ENCODE measurements at regions not wholly inside any gene's neighbourhood (a gene's known extent, or its start where the extent isn't known, plus 50 kb on each side); places are given as distances from the start of the nearest gene placed in this dataset.
"Not testable (repeated sequence)": the region's sequence is repeated elsewhere in the genome, so short reads cannot be mapped to it uniquely, and the experiment has no call there.

DNA sequence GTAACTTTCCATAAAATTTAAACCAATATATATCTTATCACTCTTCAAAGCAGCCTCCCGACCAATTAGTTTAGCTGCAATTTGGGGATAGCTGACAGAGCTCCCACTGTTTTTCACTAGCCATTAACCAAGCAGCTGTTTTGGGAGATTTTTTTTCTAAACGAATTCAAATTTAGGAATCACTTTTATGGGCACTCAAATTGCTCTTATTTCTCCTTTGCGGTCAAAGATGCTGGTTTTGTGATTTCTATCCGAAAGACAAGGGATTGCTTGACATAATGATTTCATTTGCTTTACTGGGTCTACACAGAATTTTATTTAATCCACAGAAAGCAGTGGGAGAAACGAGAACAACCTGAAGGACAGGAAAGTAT lies 505.7 kb upstream of the IL12A start:
- DNase-seq (ENCODE audit: extremely low spot score, insufficient read length, low read depth) (no peak), FAIRE-seq (no peak)

DNA sequence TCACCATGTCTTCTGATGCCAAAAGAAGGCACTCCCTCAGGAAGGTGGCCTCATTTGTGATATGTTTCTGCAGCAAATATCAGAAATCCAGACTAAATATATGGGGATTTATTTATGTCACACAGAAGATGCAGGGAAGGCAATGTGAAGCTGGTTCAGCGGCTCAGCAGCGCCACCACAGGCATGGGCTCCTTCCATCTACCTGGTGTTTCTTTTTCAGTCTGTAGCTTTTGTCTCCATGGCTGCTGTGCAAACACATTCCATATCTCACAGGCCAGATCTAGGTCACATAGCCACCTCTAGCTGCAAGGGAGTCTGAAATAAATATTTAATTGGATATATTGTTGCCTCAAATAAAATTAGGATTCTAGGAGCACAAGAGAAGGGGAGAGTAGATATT lies 502.1 kb upstream of the IL12A start:
- DNase-seq (ENCODE audit: extremely low spot score, insufficient read length, low read depth), result no peak
- FAIRE-seq, result no peak

DNA sequence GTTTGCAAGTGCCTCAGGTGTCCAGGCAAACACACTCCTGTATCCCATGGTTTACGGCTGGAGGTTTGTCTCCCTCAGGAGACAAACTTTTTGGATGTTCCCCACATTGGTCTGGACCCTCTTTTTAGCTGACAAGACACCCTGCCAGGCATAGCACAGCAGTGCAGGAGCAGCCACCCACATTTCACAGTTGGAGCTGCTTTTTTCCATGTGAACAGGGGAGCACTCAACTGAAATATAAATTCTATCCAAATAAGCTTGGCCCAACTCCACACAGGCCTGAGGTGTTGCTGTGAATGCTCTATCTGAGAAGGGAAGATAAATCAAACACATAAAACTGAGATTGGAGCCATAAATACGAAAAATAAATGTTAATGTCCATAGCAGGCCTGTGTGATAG lies 501.3 kb upstream of the IL12A start:
- FAIRE-seq, result no peak
- DNase-seq (ENCODE audit: extremely low spot score, insufficient read length, low read depth), result no peak

DNA sequence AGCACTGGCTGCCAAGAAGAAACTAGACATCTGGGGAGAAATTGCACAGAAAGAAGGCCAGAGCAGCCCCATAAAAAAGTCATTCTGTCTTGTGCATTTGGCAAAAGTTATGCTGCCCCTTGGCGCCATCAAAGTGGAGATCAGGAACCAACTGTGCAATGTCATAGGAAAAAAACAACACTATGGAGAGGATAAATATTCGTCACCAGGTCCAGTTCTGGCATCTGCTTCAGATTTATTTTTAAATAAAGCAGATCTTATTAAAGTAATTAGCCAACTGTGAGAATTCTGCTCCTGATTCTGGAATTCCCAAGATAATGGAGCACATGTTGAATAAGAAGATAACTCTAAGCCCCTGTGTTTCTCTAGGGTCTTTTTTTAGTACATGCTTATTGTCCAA lies 500.0 kb upstream of the IL12A start:
- no peak for DNase-seq (ENCODE audit: extremely low spot score, insufficient read length, low read depth)

GRCh38 chr3:159497361-159497760 lies 491.3 kb upstream of the IL12A start:
- no peak for DNase-seq (ENCODE audit: extremely low spot score, insufficient read length, low read depth)
- FAIRE-seq, result no peak

More for the DNA sequence above, 500.0 kb upstream of the IL12A start:
- FAIRE-seq, result no peak

- no peak for FAIRE-seq
- no peak for DNase-seq (ENCODE audit: extremely low spot score, insufficient read length, low read depth)
Measured at GRCh38 chr3:159499031-159499793, 489.4 kb upstream of the IL12A start.

GRCh38 chr3:159501029-159501428 lies 487.6 kb upstream of the IL12A start:
- DNase-seq (ENCODE audit: extremely low spot score, insufficient read length, low read depth), result no peak
- no peak for FAIRE-seq

- DNase-seq (ENCODE audit: extremely low spot score, insufficient read length, low read depth) (no peak), FAIRE-seq (no peak)
Measured at GRCh38 chr3:159502986-159503385, 485.6 kb upstream of the IL12A start.

GRCh38 chr3:159510988-159511387 lies 477.6 kb upstream of the IL12A start:
- not testable (repeated sequence) for DNase-seq (ENCODE audit: extremely low spot score, insufficient read length, low read depth); FAIRE-seq

GRCh38 chr3:159513444-159513843 lies 475.2 kb upstream of the IL12A start:
- FAIRE-seq (no peak), DNase-seq (ENCODE audit: extremely low spot score, insufficient read length, low read depth) (no peak)

DNA sequence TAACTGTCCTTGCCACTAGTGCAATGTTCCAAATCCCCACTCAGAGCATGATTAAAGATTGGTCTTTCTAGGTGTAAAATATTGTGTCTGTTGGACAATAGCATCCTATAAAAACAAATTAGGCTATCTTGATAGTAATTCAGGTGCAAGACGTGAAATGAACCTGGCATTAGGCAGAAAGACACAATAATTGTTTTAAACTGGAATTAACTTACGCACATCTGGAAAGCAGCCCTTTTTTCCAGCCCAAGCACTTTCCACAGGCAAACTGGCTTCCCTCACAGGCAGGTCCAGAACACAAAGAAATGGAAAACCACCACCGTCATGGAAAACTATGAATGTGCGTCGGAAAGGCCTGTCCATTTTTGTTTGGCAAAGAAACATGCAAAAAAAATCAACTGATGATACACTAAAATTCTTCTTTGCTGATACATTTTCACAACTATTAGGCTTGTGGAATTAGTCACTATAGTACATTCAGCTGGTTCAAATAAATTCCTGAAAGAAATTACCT lies 474.7 kb upstream of the IL12A start:
- FAIRE-seq, result no peak

GRCh38 chr3:159517105-159517504 lies 471.5 kb upstream of the IL12A start:
- no peak for DNase-seq (ENCODE audit: extremely low spot score, insufficient read length, low read depth)

More for the DNA sequence above, 474.7 kb upstream of the IL12A start:
- no peak for DNase-seq (ENCODE audit: extremely low spot score, insufficient read length, low read depth)

GRCh38 chr3:159520638-159521037 lies 468.0 kb upstream of the IL12A start:
- FAIRE-seq (no peak), DNase-seq (ENCODE audit: extremely low spot score, insufficient read length, low read depth) (no peak)

More at GRCh38 chr3:159517105-159517504, 471.5 kb upstream of the IL12A start:
- FAIRE-seq, result no peak

DNA sequence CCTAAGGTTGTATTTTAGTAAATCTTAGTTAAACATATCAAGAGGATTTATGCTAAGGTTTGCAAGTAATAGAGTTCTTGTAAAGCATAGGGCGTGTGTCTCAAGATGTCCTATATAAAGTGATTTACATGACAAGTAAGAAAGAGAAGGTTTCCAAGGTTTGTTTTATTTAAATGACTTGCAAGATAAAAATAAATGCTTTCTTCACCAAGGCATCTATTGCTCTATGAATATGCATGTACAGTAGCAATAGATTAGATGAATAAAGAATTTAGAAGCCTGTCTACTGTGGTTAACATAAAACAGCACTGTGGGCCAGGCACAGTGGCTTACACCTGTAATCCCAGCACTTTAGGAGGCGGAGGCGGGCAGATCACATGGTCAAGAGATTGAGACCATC lies 466.4 kb upstream of the IL12A start:
- no peak for DNase-seq (ENCODE audit: extremely low spot score, insufficient read length, low read depth)

GRCh38 chr3:159528251-159528895 lies 460.3 kb upstream of the IL12A start:
- no peak for FAIRE-seq
- DNase-seq (ENCODE audit: extremely low spot score, insufficient read length, low read depth), result no peak

More for the DNA sequence above, 466.4 kb upstream of the IL12A start:
- no peak for FAIRE-seq

DNA sequence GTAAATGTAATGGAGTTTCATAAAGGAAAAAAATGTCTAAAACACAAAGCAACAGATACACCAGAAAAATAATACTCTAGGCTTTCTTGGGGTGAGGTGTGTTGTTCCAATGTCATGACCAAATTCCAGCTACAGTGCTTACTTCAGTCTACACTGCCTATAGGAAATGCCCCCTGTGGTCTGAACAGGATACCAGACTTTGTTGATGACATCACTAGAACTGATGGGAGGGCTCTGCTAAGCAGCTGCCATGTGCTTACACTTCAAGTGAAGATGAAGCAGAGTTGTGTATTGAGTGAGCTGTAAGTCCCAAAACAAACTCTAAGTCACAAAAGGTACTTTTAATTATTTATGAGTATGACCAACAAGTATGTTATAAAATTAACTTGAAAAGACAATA lies 456.1 kb upstream of the IL12A start:
- DNase-seq (ENCODE audit: extremely low spot score, insufficient read length, low read depth) (no peak), FAIRE-seq (no peak)

DNA sequence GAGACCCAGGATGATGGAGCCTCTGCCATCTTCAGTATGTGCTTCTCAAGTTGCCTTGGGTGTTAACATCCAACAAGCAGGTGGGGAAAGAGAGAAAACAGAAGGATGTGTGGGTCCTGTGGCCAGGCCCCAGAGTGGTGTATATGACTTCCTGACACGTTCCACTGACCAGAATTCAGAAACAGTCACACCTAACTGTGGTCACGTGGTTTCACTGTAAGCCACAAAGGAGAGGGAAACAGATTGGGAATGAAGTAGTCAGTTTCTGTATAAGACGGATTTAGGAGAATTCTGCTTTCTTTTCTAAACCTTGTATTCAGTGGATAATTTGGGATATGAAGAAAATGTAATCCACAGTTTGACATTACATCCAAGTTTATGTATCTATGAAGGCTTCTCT lies 454.1 kb upstream of the IL12A start:
- FAIRE-seq (no peak), DNase-seq (ENCODE audit: extremely low spot score, insufficient read length, low read depth) (no peak)

DNA sequence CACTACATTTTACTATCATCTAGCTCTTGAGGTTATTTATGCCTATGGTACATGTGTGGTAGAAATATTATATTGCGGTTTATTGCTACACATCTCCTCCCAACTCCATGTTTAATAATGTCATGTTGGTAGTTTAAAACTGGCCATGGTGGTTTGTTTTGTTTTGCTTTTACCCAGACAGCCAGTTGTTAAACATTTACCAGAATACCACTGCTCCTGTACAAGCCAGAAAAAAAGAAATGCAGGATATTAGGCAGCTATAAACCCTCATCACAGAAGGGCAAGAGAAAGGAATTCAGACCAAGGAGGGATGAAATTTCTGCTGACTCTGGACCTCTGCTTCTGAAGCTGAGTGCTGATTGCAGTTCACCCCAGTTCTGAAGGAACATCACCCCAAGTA lies 451.8 kb upstream of the IL12A start:
- no peak for DNase-seq (ENCODE audit: extremely low spot score, insufficient read length, low read depth)
- FAIRE-seq, result no peak

DNA sequence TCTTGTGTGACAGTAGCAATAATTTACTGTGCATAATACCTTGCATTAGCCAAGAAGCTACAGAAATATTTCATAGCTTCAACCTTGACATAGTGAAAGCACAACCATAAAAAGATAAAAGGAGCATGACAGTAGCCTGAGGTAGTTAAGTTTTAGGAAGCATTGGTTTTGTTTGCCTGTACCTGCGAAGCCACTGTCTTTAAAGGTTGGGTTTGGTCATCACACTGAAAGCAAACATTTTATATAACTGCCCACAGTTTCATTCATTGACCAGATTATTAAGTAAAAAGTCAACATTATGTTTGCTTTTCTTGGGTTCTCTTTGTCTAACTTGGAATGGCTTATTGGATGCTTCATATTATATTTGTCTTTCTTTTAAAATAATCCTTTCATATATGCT lies 450.1 kb upstream of the IL12A start:
- no peak for FAIRE-seq

GRCh38 chr3:159540882-159541495 lies 447.6 kb upstream of the IL12A start:
- DNase-seq (ENCODE audit: extremely low spot score, insufficient read length, low read depth), result no peak
- FAIRE-seq, result no peak

More for the DNA sequence above, 450.1 kb upstream of the IL12A start:
- DNase-seq (ENCODE audit: extremely low spot score, insufficient read length, low read depth), result no peak
